Stimulated activated CD4-positive, alpha-beta T cell treated with anti-CD3 and anti-CD28 coated beads, Interleukin-15, amount 100 ng/mL, for 24 hours (primary cell): ENCODE measurements at regions not wholly inside any gene's neighbourhood (a gene's known extent, or its start where the extent isn't known, plus 50 kb on each side); places are given as distances from the start of the nearest gene placed in this dataset.

Source experiments
- DNase-seq: peaks from one replicate; pipeline ENCODE4 v3.0.0-alpha.2; 2020

- DNase-seq: no peak
These were observed 2603.2 kb downstream of the PCDH7 start for GRCh38 chr4:33323393-33323792.

GRCh38 chr4:33334416-33334815, 2614.2 kb downstream of the PCDH7 start:
- no peak for DNase-seq

- DNase-seq: no peak
These were observed 2619.6 kb downstream of the PCDH7 start for GRCh38 chr4:33339762-33340161.

GRCh38 chr4:33340168-33340567, 2620.0 kb downstream of the PCDH7 start:
- no peak for DNase-seq

GRCh38 chr4:33349376-33349775, 2629.2 kb downstream of the PCDH7 start:
- DNase-seq: no peak

GRCh38 chr4:33357121-33357520, 2637.0 kb downstream of the PCDH7 start:
- no peak for DNase-seq

GRCh38 chr4:33369446-33369845, 2649.3 kb downstream of the PCDH7 start:
- no peak for DNase-seq

GRCh38 chr4:33381816-33382215, 2661.6 kb downstream of the PCDH7 start:
- DNase-seq: no peak

GRCh38 chr4:33386764-33387163, 2666.6 kb downstream of the PCDH7 start:
- DNase-seq: no peak

GRCh38 chr4:33390976-33391375, 2670.8 kb downstream of the PCDH7 start:
- DNase-seq: no peak

GRCh38 chr4:33395731-33396485, 2675.7 kb downstream of the PCDH7 start:
- DNase-seq: no peak

GRCh38 chr4:33400504-33400903, 2680.3 kb downstream of the PCDH7 start:
- no peak for DNase-seq

- DNase-seq: no peak
These were observed 2687.3 kb downstream of the PCDH7 start for GRCh38 chr4:33407496-33407895.

- DNase-seq: no peak
These were observed 2691.0 kb downstream of the PCDH7 start for GRCh38 chr4:33411182-33411581.

- DNase-seq: no peak
These were observed 2701.7 kb downstream of the PCDH7 start for GRCh38 chr4:33421887-33422286.

GRCh38 chr4:33422656-33423055, 2702.5 kb downstream of the PCDH7 start:
- DNase-seq: no peak

- DNase-seq: no peak
These were observed 2705.8 kb downstream of the PCDH7 start for GRCh38 chr4:33425936-33426335.

GRCh38 chr4:33427676-33428075, 2707.5 kb downstream of the PCDH7 start:
- DNase-seq: no peak

- no peak for DNase-seq
These were observed 2709.8 kb downstream of the PCDH7 start for GRCh38 chr4:33429971-33430370.

- no peak for DNase-seq
These were observed 2717.2 kb downstream of the PCDH7 start for GRCh38 chr4:33437406-33437805.

GRCh38 chr4:33446953-33447352, 2726.8 kb downstream of the PCDH7 start:
- DNase-seq: no peak

GRCh38 chr4:33448948-33449347, 2728.8 kb downstream of the PCDH7 start:
- DNase-seq: no peak

GRCh38 chr4:33453436-33453835, 2733.3 kb downstream of the PCDH7 start:
- no peak for DNase-seq

GRCh38 chr4:33453916-33454315, 2733.7 kb downstream of the PCDH7 start:
- no peak for DNase-seq

- DNase-seq: no peak
These were observed 2745.4 kb downstream of the PCDH7 start for GRCh38 chr4:33465565-33465964.
